Sigmoid colon (tissue), 4 donors: ENCODE measurements at regions not wholly inside any gene's neighbourhood (a gene's known extent, or its start where the extent isn't known, plus 50 kb on each side); places are given as distances from the start of the nearest gene placed in this dataset.

ENCODE experiments used
- POLR2AphosphoS5 ChIP-seq, 4 donors: sonication (generic); formaldehyde crosslinking; IDR thresholded peaks; one replicate each; pipeline ENCODE4 v1.6.1; 2017; ENCODE audit warnings: antibody characterized with exemption in 4 of 4
- TF ChIP-seq, protein P1 (sequence below), 4 experiments: fragments of 450-650 bp in 3 of 4; fragments of 200-600 bp in 1 of 4; IDR thresholded peaks; one replicate each; pipeline ENCODE4 v1.5.1; 2016 to 2019; ENCODE audit warnings: antibody characterized with exemption in 4 of 4, mild to moderate bottlenecking in 3 of 4, moderate library complexity in 2 of 4

DNA sequence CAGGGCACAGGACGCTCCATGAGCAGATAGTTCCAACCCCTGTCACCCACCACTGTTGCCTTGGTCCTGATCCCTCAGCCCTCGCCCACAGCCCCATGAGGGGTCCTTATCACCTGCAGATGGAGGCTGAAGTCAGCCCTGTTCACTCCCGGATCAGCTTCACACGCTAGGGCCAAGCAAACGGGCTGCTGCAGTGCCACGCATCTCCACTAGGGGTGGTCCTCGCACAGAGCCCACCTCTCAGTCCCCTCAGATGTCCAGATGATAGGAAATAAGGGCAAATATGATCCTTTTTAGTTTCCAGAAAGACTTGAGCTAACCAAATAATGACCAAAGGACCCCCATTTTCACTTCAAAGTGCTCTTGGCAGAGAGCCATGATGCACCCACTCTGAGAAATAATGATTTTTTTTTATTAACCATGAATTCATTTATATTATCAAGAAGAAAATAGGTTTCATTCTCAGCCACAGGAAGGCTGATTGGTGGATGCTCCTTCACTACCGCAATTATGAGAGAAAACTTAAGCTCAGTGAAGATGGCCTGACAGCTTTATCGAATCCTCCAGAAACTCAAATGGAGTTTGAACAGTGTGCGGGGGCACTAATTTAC lies 71.9 kb upstream of the KLHL29 start:
- TF ChIP-seq, protein P1, sequence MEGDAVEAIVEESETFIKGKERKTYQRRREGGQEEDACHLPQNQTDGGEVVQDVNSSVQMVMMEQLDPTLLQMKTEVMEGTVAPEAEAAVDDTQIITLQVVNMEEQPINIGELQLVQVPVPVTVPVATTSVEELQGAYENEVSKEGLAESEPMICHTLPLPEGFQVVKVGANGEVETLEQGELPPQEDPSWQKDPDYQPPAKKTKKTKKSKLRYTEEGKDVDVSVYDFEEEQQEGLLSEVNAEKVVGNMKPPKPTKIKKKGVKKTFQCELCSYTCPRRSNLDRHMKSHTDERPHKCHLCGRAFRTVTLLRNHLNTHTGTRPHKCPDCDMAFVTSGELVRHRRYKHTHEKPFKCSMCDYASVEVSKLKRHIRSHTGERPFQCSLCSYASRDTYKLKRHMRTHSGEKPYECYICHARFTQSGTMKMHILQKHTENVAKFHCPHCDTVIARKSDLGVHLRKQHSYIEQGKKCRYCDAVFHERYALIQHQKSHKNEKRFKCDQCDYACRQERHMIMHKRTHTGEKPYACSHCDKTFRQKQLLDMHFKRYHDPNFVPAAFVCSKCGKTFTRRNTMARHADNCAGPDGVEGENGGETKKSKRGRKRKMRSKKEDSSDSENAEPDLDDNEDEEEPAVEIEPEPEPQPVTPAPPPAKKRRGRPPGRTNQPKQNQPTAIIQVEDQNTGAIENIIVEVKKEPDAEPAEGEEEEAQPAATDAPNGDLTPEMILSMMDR (IDR thresholded peaks at IDR 0.05), result no peak
- no peak for TF ChIP-seq POLR2AphosphoS5 (IDR thresholded peaks at IDR 0.05)
